Progenitor cell of endocrine pancreas (in vitro differentiated cells): ENCODE measurements at regions not wholly inside any gene's neighbourhood (a gene's known extent, or its start where the extent isn't known, plus 50 kb on each side); places are given as distances from the start of the nearest gene placed in this dataset.

ENCODE experiments used
- DNase-seq: peaks from one replicate; pipeline ENCODE4 v3.0.0; 2021; ENCODE audit warnings: low spot score; ENCODE audit not compliant: unreplicated experiment
- H3K27ac Mint-ChIP-seq: 2 replicates; pipeline ENCODE4 v1.8.0; 2021; ENCODE audit warnings: mild to moderate bottlenecking, moderate library complexity, mixed read lengths
- H3K27me3 Mint-ChIP-seq: 2 replicates; pipeline ENCODE4 v1.8.0; 2021; ENCODE audit warnings: mixed read lengths
- H3K36me3 Mint-ChIP-seq: 2 replicates; pipeline ENCODE4 v1.8.0; 2022; ENCODE audit warnings: mixed read lengths; ENCODE audit not compliant: insufficient read depth
- H3K4me1 Mint-ChIP-seq: 2 replicates; pipeline ENCODE4 v1.8.0; 2021; ENCODE audit warnings: low read depth, mixed read lengths
- H3K4me3 Mint-ChIP-seq: 2 replicates; pipeline ENCODE4 v1.8.0; 2021; ENCODE audit warnings: low read depth, mild to moderate bottlenecking, moderate library complexity, mixed read lengths
- H3K9me3 Mint-ChIP-seq: 2 replicates; pipeline ENCODE4 v1.8.0; 2021; ENCODE audit warnings: low read depth, mixed read lengths
- TF ChIP-seq, protein P1 (sequence below): fragments of 200-600 bp; sonication (generic); IDR thresholded peaks from one replicate; pipeline ENCODE4 v1.5.0; 2021; ENCODE audit warnings: antibody characterized with exemption, mild to moderate bottlenecking; ENCODE audit not compliant: unreplicated experiment

DNA sequence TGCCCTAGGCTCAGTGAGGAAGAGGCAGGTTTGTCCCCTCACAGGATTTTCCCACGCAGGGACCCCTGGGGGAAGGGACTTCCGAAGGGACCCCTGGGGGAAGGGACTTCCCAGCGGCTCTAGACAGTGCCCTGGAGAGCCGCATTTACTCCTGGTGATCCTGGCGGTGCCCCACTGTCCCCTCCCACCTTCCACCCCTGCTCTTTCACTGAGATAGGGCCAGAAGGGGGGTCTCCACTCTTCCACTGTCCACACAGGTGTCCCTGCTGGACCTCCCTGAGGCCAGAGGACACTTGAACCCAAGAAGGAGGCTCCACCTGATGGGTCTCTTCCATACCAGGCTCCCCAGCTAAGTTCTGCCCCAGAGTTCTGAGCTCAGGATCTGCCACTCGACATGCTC, 1333.9 kb downstream of the BRD1 start:
- no peak for DNase-seq
- Mint-ChIP-seq H3K4me3 (no peak overlapping the region), H3K36me3 (no peaks in the 10 kb centered on the region), H3K27ac (no peak overlapping the region), H3K9me3 (no peaks in the 10 kb centered on the region), H3K4me1 (peaks cover 3% of the 10 kb centered on the region), H3K27me3 (peaks cover 62% of the 10 kb centered on the region)
- TF ChIP-seq, protein P1, sequence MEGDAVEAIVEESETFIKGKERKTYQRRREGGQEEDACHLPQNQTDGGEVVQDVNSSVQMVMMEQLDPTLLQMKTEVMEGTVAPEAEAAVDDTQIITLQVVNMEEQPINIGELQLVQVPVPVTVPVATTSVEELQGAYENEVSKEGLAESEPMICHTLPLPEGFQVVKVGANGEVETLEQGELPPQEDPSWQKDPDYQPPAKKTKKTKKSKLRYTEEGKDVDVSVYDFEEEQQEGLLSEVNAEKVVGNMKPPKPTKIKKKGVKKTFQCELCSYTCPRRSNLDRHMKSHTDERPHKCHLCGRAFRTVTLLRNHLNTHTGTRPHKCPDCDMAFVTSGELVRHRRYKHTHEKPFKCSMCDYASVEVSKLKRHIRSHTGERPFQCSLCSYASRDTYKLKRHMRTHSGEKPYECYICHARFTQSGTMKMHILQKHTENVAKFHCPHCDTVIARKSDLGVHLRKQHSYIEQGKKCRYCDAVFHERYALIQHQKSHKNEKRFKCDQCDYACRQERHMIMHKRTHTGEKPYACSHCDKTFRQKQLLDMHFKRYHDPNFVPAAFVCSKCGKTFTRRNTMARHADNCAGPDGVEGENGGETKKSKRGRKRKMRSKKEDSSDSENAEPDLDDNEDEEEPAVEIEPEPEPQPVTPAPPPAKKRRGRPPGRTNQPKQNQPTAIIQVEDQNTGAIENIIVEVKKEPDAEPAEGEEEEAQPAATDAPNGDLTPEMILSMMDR = no peak

DNA sequence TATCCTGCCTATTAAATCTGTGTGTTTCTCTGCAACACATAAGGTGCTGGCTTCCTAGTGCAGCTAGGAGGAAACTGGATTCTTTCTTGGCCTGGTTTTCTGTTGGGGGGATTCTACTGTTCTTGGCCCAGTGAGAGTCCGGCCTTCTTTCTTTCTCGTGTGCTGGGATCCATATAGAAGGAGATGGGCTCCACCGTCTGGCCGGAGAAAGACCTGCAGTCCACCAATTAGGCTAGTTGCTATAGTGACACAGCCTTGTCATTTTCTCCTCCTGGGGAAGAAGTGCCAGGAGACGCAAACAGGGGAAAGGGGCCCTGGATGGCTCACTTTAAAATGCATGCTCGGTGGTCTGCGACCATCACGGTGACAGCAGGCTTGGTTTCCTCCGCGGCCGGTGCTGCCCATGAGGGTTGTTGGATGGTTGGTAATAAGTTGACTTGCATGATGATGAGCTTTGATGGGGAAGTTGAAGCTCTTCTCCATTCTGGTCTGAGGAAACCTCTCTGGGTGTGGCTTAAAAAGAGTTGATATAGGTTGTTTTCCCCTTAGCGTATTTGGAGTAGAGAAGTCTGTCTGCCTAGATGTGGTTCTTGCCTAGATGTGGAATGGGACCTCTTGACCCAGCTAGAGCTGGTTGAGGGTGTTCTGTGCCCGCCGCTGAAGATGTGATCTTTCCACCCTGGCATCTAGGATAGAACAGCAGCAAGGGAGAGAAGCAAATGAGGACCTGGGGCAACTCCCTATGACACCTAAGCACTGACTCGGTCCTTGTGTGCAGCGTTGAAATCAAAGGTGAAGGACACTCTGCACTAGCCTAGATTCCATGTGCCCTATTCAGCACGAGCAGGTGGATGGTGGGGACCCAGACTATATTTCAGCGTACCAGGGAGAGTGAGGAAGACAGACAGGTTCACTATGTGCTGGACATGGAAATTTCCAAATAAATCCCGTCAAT, 1335.0 kb downstream of the BRD1 start:
- no peaks in the 10 kb centered on the region for H3K36me3 Mint-ChIP-seq
- peaks cover 69% of the 10 kb centered on the region for H3K27me3 Mint-ChIP-seq
- DNase-seq = peak; percentile 37
- H3K9me3 Mint-ChIP-seq = no peaks in the 10 kb centered on the region
- TF ChIP-seq, protein P1 = peak; percentile 84
- peaks cover 3% of the 10 kb centered on the region for H3K4me1 Mint-ChIP-seq
- H3K27ac Mint-ChIP-seq = no peak overlapping the region
- H3K4me3 Mint-ChIP-seq = peak overlapping the region; percentile 35

DNA sequence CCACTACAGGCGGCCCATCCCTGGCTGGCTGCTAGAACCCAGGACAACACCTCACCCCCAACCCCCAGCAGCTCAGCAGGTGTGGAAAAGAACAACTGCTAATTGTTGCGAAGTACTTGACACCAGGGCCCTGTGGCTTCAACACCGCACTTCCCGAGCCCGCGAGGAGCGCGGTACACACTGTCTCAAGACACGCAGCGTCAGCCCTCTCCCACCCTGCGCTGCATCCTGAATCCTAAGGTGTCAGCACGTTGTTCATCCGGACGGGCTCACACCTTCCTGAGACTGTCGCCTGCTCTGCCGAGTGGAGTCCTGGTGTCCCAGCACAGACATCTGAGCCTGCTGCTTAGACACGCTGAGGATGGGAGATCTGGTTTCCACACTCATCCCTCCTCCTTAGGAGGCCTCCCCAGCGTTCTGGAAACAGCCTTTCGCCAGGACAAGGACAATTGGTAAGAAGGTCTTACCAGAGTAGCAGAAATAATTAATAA, 1336.2 kb downstream of the BRD1 start:
- Mint-ChIP-seq H3K36me3 (no peaks in the 10 kb centered on the region), H3K4me1 (peaks cover 3% of the 10 kb centered on the region), H3K27ac (no peak overlapping the region), H3K27me3 (peaks cover 78% of the 10 kb centered on the region), H3K9me3 (no peaks in the 10 kb centered on the region), H3K4me3 (peak overlapping the region; percentile 40)
- DNase-seq = no peak
- TF ChIP-seq, protein P1 = no peak

DNA sequence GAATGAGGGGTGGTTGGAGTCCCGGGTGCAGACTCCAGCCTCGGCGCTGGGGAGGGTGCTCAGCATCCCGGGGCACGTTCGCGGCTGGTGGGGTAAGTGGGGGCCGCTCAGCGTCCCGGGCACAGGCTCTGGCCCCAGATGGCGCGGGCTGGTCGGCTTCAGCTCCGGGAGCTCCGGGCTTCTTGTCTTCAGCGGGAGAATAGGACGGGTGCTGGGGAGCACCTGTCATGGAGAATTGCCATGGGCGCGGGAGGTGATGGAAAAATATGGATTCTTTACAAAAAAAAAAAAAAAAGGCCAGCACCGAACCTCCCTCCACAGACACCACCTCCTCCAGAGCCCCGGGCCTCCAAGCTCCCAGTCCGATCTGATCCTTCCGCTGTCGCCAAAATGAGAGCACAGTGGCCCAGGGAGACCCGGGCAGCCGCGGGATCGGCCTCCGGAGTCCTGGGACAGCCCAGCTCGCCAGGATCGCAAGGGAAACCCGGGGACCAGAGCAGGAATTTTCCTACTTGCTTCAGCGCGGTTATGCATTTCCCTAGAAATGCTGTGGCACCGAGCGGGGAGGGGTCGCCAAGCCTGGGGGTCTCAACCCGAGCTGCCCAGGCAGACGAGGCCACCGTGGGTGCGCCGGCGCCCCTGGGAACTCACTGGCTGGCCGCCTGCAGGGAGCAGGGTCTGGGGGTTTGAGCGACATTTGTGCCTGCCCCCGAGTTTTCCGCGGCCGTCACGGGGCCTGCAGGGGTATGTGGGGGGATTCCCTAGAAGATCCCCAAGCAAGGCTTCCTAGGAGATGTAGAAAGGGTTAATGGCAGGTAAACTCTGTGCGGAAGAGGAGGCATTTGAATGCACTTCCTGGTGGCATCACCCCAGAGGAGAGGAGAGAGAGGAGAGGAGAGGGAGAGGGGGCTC, 1336.9 kb downstream of the BRD1 start:
- Mint-ChIP-seq H3K4me3 (peak overlapping the region; percentile 65), H3K27ac (no peak overlapping the region), H3K4me1 (peaks cover 3% of the 10 kb centered on the region), H3K27me3 (peaks cover 79% of the 10 kb centered on the region), H3K36me3 (no peaks in the 10 kb centered on the region), H3K9me3 (no peaks in the 10 kb centered on the region)
- TF ChIP-seq, protein P1 = no peak
- DNase-seq = no peak
